A549 (cell line): ENCODE measurements at regions not wholly inside any gene's neighbourhood (a gene's known extent, or its start where the extent isn't known, plus 50 kb on each side); places are given as distances from the start of the nearest gene placed in this dataset.
A peak's percentile ranks its signal among the peaks of the same experiment; 100 is the strongest.

Experiments used
- ATAC-seq, 2 experiments: fragments of 200-7000 bp in 1 of 2; fragments of >200 bp in 1 of 2; cut with Nextera tagmentation in 1 of 2; cut with Tn5 transposase in 1 of 2; 3 replicates each; pipeline versions ENCODE4 v1.8.0 to v1.9.1; 2018 to 2020; ENCODE audit warnings: mild to moderate bottlenecking in 1 of 2, moderate library complexity in 1 of 2
- CTCF ChIA-PET: fragments of 300-600 bp; sonication (Branson Sonifier 250); formaldehyde crosslinking; extraction: SDS; loops from one replicate; lab custom pipeline; 2021; ENCODE audit warnings: antibody characterized with exemption, inconsistent platforms; lab: Yijun Ruan, JAX
- POLR2A ChIA-PET: fragments of 350-600 bp; formaldehyde crosslinking; extraction: SDS; loops from one replicate; lab custom pipeline; 2021; ENCODE audit warnings: antibody characterized with exemption, inconsistent platforms; lab: Yijun Ruan, JAX
- DNase-seq, 2 experiments: peaks; one replicate each; pipeline versions ENCODE4 v3.0.0 to v3.0.0-alpha.2; 2011 to 2016; ENCODE audit warnings: low read depth in 1 of 2, low spot score in 1 of 2
- FAIRE-seq: peaks from 2 replicates; lab custom pipeline; 2011; peaks lifted over from hg19 to GRCh38; lab: Jason Lieb, UNC
- H3K27ac ChIP-seq, 2 experiments: fragments of >200 bp; sonication (Bioruptor Twin); formaldehyde crosslinking; 3 replicates each; pipeline ENCODE4 v1.5.1; 2016 to 2017
- H3K4me1 ChIP-seq: fragments of >200 bp; sonication (Bioruptor Twin); formaldehyde crosslinking; 3 replicates; pipeline ENCODE4 v1.6.1; 2016
- H3K4me2 ChIP-seq: fragments of >200 bp; sonication (Bioruptor Twin); formaldehyde crosslinking; 3 replicates; pipeline ENCODE4 v1.6.1; 2016
- H3K4me3 ChIP-seq: fragments of >200 bp; sonication (Bioruptor Twin); formaldehyde crosslinking; 3 replicates; pipeline ENCODE4 v1.5.1; 2016
- H3K9me3 ChIP-seq: fragments of >200 bp; sonication (Bioruptor Twin); formaldehyde crosslinking; 3 replicates; pipeline ENCODE4 v1.6.1; 2016
- ATOH8 ChIP-seq: fragments of 250-450 bp; sonication (Bioruptor Pico); IDR thresholded peaks from 2 replicates; pipeline ENCODE4 v1.5.0; 2020; ENCODE audit warnings: low read depth, mild to moderate bottlenecking, moderate library complexity
- CTCF ChIP-seq: fragments of >200 bp; sonication (Bioruptor Twin); formaldehyde crosslinking; IDR thresholded peaks from 3 replicates; pipeline ENCODE4 v1.5.1; 2016
- E2F6 ChIP-seq: IDR thresholded peaks from 2 replicates; pipeline ENCODE4 v1.6.1; 2012; ENCODE audit warnings: low read depth, borderline replicate concordance
- ELK1 ChIP-seq: fragments of 150-350 bp; IDR thresholded peaks from 2 replicates; pipeline ENCODE4 v1.6.1; 2014; ENCODE audit warnings: low read depth, mild to moderate bottlenecking, low read length
- FOSL2 ChIP-seq, 2 experiments: fragments of 450-650 bp in 1 of 2; fragments of >200 bp in 1 of 2; sonication (Bioruptor Twin) in 1 of 2; formaldehyde crosslinking; IDR thresholded peaks; 2 replicates each; pipeline versions ENCODE4 v1.5.0 to v1.6.1; 2016 to 2020; ENCODE audit warnings: mild to moderate bottlenecking in 1 of 2, moderate library complexity in 1 of 2
- GATA3 ChIP-seq: IDR thresholded peaks from 2 replicates; pipeline ENCODE4 v1.6.1; 2012; ENCODE audit warnings: borderline replicate concordance
- HDAC2 ChIP-seq: fragments of 200-600 bp; sonication (generic); IDR thresholded peaks from 2 replicates; pipeline ENCODE4 v1.6.1; 2016
- HOXB5 ChIP-seq: fragments of 250-450 bp; sonication (Bioruptor Pico); IDR thresholded peaks from 2 replicates; pipeline ENCODE4 v1.5.0; 2020; ENCODE audit warnings: mild to moderate bottlenecking, moderate library complexity
- JUNB ChIP-seq: fragments of >200 bp; sonication (Bioruptor Twin); formaldehyde crosslinking; IDR thresholded peaks from 2 replicates; pipeline ENCODE4 v1.6.1; 2016
- KDM1A ChIP-seq: fragments of 200-600 bp; sonication (generic); IDR thresholded peaks from 2 replicates; pipeline ENCODE4 v1.6.1; 2016; ENCODE audit warnings: low read depth, mild to moderate bottlenecking
- KDM5A ChIP-seq: fragments of 200-600 bp; sonication (generic); IDR thresholded peaks from 2 replicates; pipeline ENCODE4 v1.6.1; 2016; ENCODE audit warnings: antibody characterized with exemption, mild to moderate bottlenecking
- MAX ChIP-seq: IDR thresholded peaks from 2 replicates; pipeline ENCODE4 v1.6.1; 2012
- MAZ ChIP-seq: fragments of 150-350 bp; IDR thresholded peaks from 2 replicates; pipeline ENCODE4 v1.6.1; 2014; ENCODE audit warnings: antibody characterized with exemption, low read depth, low read length, borderline replicate concordance
- MYC ChIP-seq: IDR thresholded peaks from 2 replicates; pipeline ENCODE4 v1.6.1; 2012; ENCODE audit warnings: mild to moderate bottlenecking, inconsistent platforms, low read length, improper control_type of control experiment, borderline replicate concordance
- RCOR1 ChIP-seq: fragments of 150-350 bp; IDR thresholded peaks from 2 replicates; pipeline ENCODE4 v1.6.1; 2014; ENCODE audit warnings: antibody characterized with exemption, low read length, low read depth
- USF2 ChIP-seq: fragments of 450-650 bp; IDR thresholded peaks from 2 replicates; pipeline ENCODE4 v1.6.1; 2014; ENCODE audit warnings: antibody characterized with exemption
- ZFP36 ChIP-seq: fragments of 450-650 bp; IDR thresholded peaks from 2 replicates; pipeline ENCODE4 v1.6.1; 2014; ENCODE audit warnings: borderline replicate concordance; ENCODE audit not compliant: partially characterized antibody
- ZSCAN20 ChIP-seq: fragments of 250-450 bp; sonication (Bioruptor Pico); IDR thresholded peaks from 2 replicates; pipeline ENCODE4 v1.8.0; 2022; ENCODE audit warnings: mild to moderate bottlenecking, moderate library complexity
- WGBS: methylation state at CpG from one replicate; pipeline ENCODE4 v1.1.6; 2017; ENCODE audit errors: missing lambda C conversion rate; 5-methylcytosine and 5-hydroxymethylcytosine counted together

GRCh38 chr3:168884353-168884903 lies 779.1 kb downstream of the MECOM start:
- FAIRE-seq (no peak), ATAC-seq (0 out of 6 replicates have a peak, but pooled peaks of 1 of the 2 experiments have one; percentile 31), DNase-seq (peak in 1 of 2 experiments; percentile 31)
- Histone ChIP-seq H3K4me3 (no peak overlapping the region), H3K4me2 (peak overlapping the region; percentile 30; the same call in 2 of the 3 replicates), H3K9me3 (no peaks in the 10 kb centered on the region), H3K27ac (peak overlapping the region; percentile 26 to 42; a peak in 2 of 6 replicates), H3K4me1 (0 out of 3 replicates have a peak, but pooled peaks cover 3% of the 10 kb centered on the region)
- ChIA-PET POLR2A (no interaction called here), CTCF (interaction anchor here (0.6 kb wide), 2 partner anchors 673 to 704 kb away, joined by 3 to 4 read pairs; no protein-coding TSS in a partner anchor)
- TF ChIP-seq KDM5A (no peak), RCOR1 (no peak), USF2 (no peak), KDM1A (no peak), E2F6 (no peak), CTCF (no peak), ZSCAN20 (CRISPR knock-in tag) (no peak), HOXB5 (CRISPR knock-in tag) (no peak), ATOH8 (CRISPR knock-in tag) (no peak), ZFP36 (no peak), MYC (no peak), JUNB (no peak), ELK1 (no peak), MAZ (no peak), GATA3 (no peak), HDAC2 (no peak), MAX (no peak)
- WGBS = 0% methylated on average over 1 of the region's 1 CpG

- CTCF ChIA-PET = no interaction called here
- Histone ChIP-seq H3K9me3 (no peaks in the 10 kb centered on the region), H3K4me3 (no peak overlapping the region), H3K4me2 (no peak overlapping the region), H3K4me1 (peaks cover 3% of the 10 kb centered on the region; the same call in 1 of the 3 replicates), H3K27ac (no peak overlapping the region)
- no peak for ATAC-seq
- FAIRE-seq = no peak
- no peak for DNase-seq
- 0% methylated on average over 1 of the region's 1 CpG for WGBS
- POLR2A ChIA-PET = no interaction called here
- TF ChIP-seq FOSL2 (IDR thresholded peaks at IDR 0.05) = no peak
- TF ChIP-seq FOSL2 (CRISPR knock-in tag; IDR thresholded peaks at IDR 0.05) = no peak
Measured at GRCh38 chr3:168883145-168883544, 780.4 kb downstream of the MECOM start.
